Thyroid gland (tissue), 4 donors: ENCODE measurements at regions not wholly inside any gene's neighbourhood (a gene's known extent, or its start where the extent isn't known, plus 50 kb on each side); places are given as distances from the start of the nearest gene placed in this dataset.

Source experiments
- POLR2A ChIP-seq, 2 donors: fragments of 450-650 bp; IDR thresholded peaks; one replicate each; pipeline ENCODE4 v1.6.1; 2017; ENCODE audit warnings: antibody characterized with exemption in 2 of 2, mild to moderate bottlenecking in 2 of 2, moderate library complexity in 1 of 2
- TF ChIP-seq, protein P1 (sequence below), 6 experiments: fragments of 200-600 bp in 3 of 6; fragments of 450-650 bp in 3 of 6; sonication (generic) in 3 of 6; IDR thresholded peaks; one replicate each; pipeline ENCODE4 v1.5.1; 2016 to 2019; ENCODE audit warnings: antibody characterized with exemption in 6 of 6, mild to moderate bottlenecking in 2 of 6, inconsistent platforms in 1 of 6, moderate library complexity in 1 of 6

DNA sequence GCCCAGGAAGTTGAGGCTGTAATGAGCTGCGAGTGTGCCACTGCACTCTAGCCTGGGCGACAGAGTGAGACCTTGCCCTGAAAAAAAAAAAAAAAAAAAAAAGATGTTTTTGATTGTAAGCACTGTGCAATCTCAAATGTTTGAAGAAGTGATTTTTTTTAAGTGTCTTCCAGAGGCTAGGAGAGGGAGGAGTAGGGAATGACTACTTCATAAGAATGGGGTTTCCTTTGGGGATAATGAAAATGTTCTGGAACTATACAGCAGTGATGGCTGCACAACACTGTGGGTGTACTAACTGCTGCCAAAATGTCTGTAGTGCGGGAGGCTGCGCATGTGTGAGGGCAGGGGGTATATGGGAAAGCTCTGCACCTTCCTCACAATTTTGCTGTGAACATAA lies 83.7 kb downstream of the MCFD2 start:
- TF ChIP-seq, protein P1, sequence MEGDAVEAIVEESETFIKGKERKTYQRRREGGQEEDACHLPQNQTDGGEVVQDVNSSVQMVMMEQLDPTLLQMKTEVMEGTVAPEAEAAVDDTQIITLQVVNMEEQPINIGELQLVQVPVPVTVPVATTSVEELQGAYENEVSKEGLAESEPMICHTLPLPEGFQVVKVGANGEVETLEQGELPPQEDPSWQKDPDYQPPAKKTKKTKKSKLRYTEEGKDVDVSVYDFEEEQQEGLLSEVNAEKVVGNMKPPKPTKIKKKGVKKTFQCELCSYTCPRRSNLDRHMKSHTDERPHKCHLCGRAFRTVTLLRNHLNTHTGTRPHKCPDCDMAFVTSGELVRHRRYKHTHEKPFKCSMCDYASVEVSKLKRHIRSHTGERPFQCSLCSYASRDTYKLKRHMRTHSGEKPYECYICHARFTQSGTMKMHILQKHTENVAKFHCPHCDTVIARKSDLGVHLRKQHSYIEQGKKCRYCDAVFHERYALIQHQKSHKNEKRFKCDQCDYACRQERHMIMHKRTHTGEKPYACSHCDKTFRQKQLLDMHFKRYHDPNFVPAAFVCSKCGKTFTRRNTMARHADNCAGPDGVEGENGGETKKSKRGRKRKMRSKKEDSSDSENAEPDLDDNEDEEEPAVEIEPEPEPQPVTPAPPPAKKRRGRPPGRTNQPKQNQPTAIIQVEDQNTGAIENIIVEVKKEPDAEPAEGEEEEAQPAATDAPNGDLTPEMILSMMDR (IDR thresholded peaks at IDR 0.05): no peak
- TF ChIP-seq POLR2A (IDR thresholded peaks at IDR 0.05): no peak
